ENCODE measurements at regions not wholly inside any gene's neighbourhood (a gene's known extent, or its start where the extent isn't known, plus 50 kb on each side); places are given as distances from the start of the nearest gene placed in this dataset.

- TF ChIP-seq, protein P1, sequence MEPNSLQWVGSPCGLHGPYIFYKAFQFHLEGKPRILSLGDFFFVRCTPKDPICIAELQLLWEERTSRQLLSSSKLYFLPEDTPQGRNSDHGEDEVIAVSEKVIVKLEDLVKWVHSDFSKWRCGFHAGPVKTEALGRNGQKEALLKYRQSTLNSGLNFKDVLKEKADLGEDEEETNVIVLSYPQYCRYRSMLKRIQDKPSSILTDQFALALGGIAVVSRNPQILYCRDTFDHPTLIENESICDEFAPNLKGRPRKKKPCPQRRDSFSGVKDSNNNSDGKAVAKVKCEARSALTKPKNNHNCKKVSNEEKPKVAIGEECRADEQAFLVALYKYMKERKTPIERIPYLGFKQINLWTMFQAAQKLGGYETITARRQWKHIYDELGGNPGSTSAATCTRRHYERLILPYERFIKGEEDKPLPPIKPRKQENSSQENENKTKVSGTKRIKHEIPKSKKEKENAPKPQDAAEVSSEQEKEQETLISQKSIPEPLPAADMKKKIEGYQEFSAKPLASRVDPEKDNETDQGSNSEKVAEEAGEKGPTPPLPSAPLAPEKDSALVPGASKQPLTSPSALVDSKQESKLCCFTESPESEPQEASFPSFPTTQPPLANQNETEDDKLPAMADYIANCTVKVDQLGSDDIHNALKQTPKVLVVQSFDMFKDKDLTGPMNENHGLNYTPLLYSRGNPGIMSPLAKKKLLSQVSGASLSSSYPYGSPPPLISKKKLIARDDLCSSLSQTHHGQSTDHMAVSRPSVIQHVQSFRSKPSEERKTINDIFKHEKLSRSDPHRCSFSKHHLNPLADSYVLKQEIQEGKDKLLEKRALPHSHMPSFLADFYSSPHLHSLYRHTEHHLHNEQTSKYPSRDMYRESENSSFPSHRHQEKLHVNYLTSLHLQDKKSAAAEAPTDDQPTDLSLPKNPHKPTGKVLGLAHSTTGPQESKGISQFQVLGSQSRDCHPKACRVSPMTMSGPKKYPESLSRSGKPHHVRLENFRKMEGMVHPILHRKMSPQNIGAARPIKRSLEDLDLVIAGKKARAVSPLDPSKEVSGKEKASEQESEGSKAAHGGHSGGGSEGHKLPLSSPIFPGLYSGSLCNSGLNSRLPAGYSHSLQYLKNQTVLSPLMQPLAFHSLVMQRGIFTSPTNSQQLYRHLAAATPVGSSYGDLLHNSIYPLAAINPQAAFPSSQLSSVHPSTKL (CRISPR knock-in tag; IDR thresholded peaks at IDR 0.05) = peak; percentile 44; the same call in 1 of the 2 replicates
- TF ChIP-seq CBFB (CRISPR knock-in tag; IDR thresholded peaks at IDR 0.05) = no peak
- TF ChIP-seq, protein P2, sequence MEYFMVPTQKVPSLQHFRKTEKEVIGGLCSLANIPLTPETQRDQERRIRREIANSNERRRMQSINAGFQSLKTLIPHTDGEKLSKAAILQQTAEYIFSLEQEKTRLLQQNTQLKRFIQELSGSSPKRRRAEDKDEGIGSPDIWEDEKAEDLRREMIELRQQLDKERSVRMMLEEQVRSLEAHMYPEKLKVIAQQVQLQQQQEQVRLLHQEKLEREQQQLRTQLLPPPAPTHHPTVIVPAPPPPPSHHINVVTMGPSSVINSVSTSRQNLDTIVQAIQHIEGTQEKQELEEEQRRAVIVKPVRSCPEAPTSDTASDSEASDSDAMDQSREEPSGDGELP (IDR thresholded peaks at IDR 0.05; ENCODE audit: borderline replicate concordance, low read depth) = peak; percentile 98
- no peak for TF ChIP-seq ZNF20 (CRISPR knock-in tag; IDR thresholded peaks at IDR 0.05)
- peak; percentile 41; the same call in 1 of the 2 replicates for TF ChIP-seq HOMEZ (CRISPR knock-in tag; IDR thresholded peaks at IDR 0.05; ENCODE audit: low read depth)
- TF ChIP-seq, protein P3, sequence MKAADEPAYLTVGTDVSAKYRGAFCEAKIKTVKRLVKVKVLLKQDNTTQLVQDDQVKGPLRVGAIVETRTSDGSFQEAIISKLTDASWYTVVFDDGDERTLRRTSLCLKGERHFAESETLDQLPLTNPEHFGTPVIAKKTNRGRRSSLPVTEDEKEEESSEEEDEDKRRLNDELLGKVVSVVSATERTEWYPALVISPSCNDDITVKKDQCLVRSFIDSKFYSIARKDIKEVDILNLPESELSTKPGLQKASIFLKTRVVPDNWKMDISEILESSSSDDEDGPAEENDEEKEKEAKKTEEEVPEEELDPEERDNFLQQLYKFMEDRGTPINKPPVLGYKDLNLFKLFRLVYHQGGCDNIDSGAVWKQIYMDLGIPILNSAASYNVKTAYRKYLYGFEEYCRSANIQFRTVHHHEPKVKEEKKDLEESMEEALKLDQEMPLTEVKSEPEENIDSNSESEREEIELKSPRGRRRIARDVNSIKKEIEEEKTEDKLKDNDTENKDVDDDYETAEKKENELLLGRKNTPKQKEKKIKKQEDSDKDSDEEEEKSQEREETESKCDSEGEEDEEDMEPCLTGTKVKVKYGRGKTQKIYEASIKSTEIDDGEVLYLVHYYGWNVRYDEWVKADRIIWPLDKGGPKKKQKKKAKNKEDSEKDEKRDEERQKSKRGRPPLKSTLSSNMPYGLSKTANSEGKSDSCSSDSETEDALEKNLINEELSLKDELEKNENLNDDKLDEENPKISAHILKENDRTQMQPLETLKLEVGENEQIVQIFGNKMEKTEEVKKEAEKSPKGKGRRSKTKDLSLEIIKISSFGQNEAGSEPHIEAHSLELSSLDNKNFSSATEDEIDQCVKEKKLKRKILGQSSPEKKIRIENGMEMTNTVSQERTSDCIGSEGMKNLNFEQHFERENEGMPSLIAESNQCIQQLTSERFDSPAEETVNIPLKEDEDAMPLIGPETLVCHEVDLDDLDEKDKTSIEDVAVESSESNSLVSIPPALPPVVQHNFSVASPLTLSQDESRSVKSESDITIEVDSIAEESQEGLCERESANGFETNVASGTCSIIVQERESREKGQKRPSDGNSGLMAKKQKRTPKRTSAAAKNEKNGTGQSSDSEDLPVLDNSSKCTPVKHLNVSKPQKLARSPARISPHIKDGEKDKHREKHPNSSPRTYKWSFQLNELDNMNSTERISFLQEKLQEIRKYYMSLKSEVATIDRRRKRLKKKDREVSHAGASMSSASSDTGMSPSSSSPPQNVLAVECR (CRISPR knock-in tag; IDR thresholded peaks at IDR 0.05; ENCODE audit: borderline replicate concordance) = peak; percentile 82
- TF ChIP-seq THAP7 (CRISPR knock-in tag; IDR thresholded peaks at IDR 0.05) = no peak
- TF ChIP-seq SP4 (CRISPR knock-in tag; IDR thresholded peaks at IDR 0.05) = no peak
- TF ChIP-seq ZBTB21 (CRISPR knock-in tag; IDR thresholded peaks at IDR 0.05) = no peak
- no peak for TF ChIP-seq RBM39 (IDR thresholded peaks at IDR 0.05; ENCODE audit: low read depth, low read length, poor library complexity, severe bottlenecking)
- TF ChIP-seq ZNF30 (CRISPR knock-in tag; IDR thresholded peaks at IDR 0.05) = no peak
- TF ChIP-seq ETV6 (CRISPR knock-in tag; conservative IDR thresholded peaks at IDR 0.05) = no peak
- TF ChIP-seq, protein P4, sequence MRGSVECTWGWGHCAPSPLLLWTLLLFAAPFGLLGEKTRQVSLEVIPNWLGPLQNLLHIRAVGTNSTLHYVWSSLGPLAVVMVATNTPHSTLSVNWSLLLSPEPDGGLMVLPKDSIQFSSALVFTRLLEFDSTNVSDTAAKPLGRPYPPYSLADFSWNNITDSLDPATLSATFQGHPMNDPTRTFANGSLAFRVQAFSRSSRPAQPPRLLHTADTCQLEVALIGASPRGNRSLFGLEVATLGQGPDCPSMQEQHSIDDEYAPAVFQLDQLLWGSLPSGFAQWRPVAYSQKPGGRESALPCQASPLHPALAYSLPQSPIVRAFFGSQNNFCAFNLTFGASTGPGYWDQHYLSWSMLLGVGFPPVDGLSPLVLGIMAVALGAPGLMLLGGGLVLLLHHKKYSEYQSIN (CRISPR knock-in tag; IDR thresholded peaks at IDR 0.05; ENCODE audit: borderline replicate concordance) = no peak
- TF ChIP-seq ZSCAN31 (CRISPR knock-in tag; IDR thresholded peaks at IDR 0.05; ENCODE audit: low read depth) = no peak
These were observed 269.4 kb downstream of the CTTN start (continued) for GRCh38 chr11:70667767-70668166.
